ENCODE measurements at regions not wholly inside any gene's neighbourhood (a gene's known extent, or its start where the extent isn't known, plus 50 kb on each side); places are given as distances from the start of the nearest gene placed in this dataset.
A peak's percentile ranks its signal among the peaks of the same experiment; 100 is the strongest.

GRCh38 chr2:180677930-180678624, 302.3 kb upstream of the UBE2E3 start:
- H3K27me3 Mint-ChIP-seq (ENCODE audit: insufficient read depth, unreplicated experiment) = no peaks in the 10 kb centered on the region
- POLR2A ChIA-PET = interaction anchor here (1.0 to 2.4 kb wide), 9 partner anchors 10 to 311 kb away, joined by 3 to 18 read pairs (median 7); no protein-coding TSS in a partner anchor
- H3K4me1 Mint-ChIP-seq (ENCODE audit: insufficient read depth, unreplicated experiment) = peaks cover 29% of the 10 kb centered on the region
- no TSS peak for BruUV-seq (replicated peaks)
- H3K27ac Mint-ChIP-seq (ENCODE audit: low read depth, unreplicated experiment) = peak overlapping the region; percentile 93
- no peaks in the 10 kb centered on the region for H3K36me3 Mint-ChIP-seq (ENCODE audit: insufficient read depth, unreplicated experiment)
- intact Hi-C loops (cut with micrococcal nuclease) = no loop called here
- no peak overlapping the region for H3K4me3 Mint-ChIP-seq (ENCODE audit: unreplicated experiment)
- peak; percentile 46 for DNase-seq (ENCODE audit: unreplicated experiment)
- no peaks in the 10 kb centered on the region for H3K9me3 Mint-ChIP-seq (ENCODE audit: unreplicated experiment)
- CTCF ChIA-PET = interaction anchor here (0.6 to 2.9 kb wide), 5 partner anchors 15 to 302 kb away, joined by 3 to 13 read pairs (median 5); partner anchors contain the start of gene UBE2E3
- TF ChIP-seq CTCF (IDR thresholded peaks at IDR 0.05; ENCODE audit: unreplicated experiment) = no peak

GRCh38 chr2:180677200-180677599, 303.2 kb upstream of the UBE2E3 start:
- ChIA-PET POLR2A (interaction anchor here (1.0 to 2.8 kb wide), 11 partner anchors 8 to 312 kb away, joined by 3 to 18 read pairs (median 4); partner anchors contain the start of gene UBE2E3), CTCF (interaction anchor here (0.5 to 2.9 kb wide), 8 partner anchors 9 to 551 kb away, joined by 3 to 13 read pairs (median 3); partner anchors contain the start of gene UBE2E3)
- no peak overlapping the region for H3K4me3 Mint-ChIP-seq (ENCODE audit: unreplicated experiment)
- H3K9me3 Mint-ChIP-seq (ENCODE audit: unreplicated experiment) = no peaks in the 10 kb centered on the region
- DNase-seq (ENCODE audit: unreplicated experiment) = no peak
- H3K27ac Mint-ChIP-seq (ENCODE audit: low read depth, unreplicated experiment) = peak overlapping the region; percentile 93
- no peak for TF ChIP-seq CTCF (IDR thresholded peaks at IDR 0.05; ENCODE audit: unreplicated experiment)
- H3K27me3 Mint-ChIP-seq (ENCODE audit: insufficient read depth, unreplicated experiment) = no peaks in the 10 kb centered on the region
- no TSS peak for BruUV-seq (replicated peaks)
- H3K36me3 Mint-ChIP-seq (ENCODE audit: insufficient read depth, unreplicated experiment) = no peaks in the 10 kb centered on the region
- intact Hi-C loops (cut with micrococcal nuclease) = no loop called here
- H3K4me1 Mint-ChIP-seq (ENCODE audit: insufficient read depth, unreplicated experiment) = peaks cover 29% of the 10 kb centered on the region

- ChIA-PET CTCF (interaction anchor here (0.5 to 2.9 kb wide), 7 partner anchors 9 to 551 kb away, joined by 3 to 13 read pairs (median 3); partner anchors contain the start of gene UBE2E3), POLR2A (interaction anchor here (1.0 to 2.8 kb wide), 10 partner anchors 8 to 312 kb away, joined by 3 to 18 read pairs (median 4); partner anchors contain the start of gene UBE2E3)
- Mint-ChIP-seq H3K4me1 (ENCODE audit: insufficient read depth, unreplicated experiment) (peaks cover 29% of the 10 kb centered on the region), H3K4me3 (ENCODE audit: unreplicated experiment) (no peak overlapping the region), H3K27ac (ENCODE audit: low read depth, unreplicated experiment) (peak overlapping the region; percentile 93), H3K27me3 (ENCODE audit: insufficient read depth, unreplicated experiment) (no peaks in the 10 kb centered on the region), H3K36me3 (ENCODE audit: insufficient read depth, unreplicated experiment) (no peaks in the 10 kb centered on the region), H3K9me3 (ENCODE audit: unreplicated experiment) (no peaks in the 10 kb centered on the region)
- BruUV-seq (replicated peaks) = no TSS peak
- DNase-seq (ENCODE audit: unreplicated experiment) = no peak
- intact Hi-C loops (cut with micrococcal nuclease) = no loop called here
- TF ChIP-seq CTCF (IDR thresholded peaks at IDR 0.05; ENCODE audit: unreplicated experiment) = no peak
These were observed 303.8 kb upstream of the UBE2E3 start for GRCh38 chr2:180676520-180677025.

GRCh38 chr2:180675170-180675569, 305.2 kb upstream of the UBE2E3 start:
- H3K9me3 Mint-ChIP-seq (ENCODE audit: unreplicated experiment) = no peaks in the 10 kb centered on the region
- intact Hi-C loops (cut with micrococcal nuclease) = no loop called here
- peaks cover 28% of the 10 kb centered on the region for H3K4me1 Mint-ChIP-seq (ENCODE audit: insufficient read depth, unreplicated experiment)
- no peaks in the 10 kb centered on the region for H3K27me3 Mint-ChIP-seq (ENCODE audit: insufficient read depth, unreplicated experiment)
- POLR2A ChIA-PET = interaction anchor here (0.6 to 2.8 kb wide), 8 partner anchors 18 to 385 kb away, joined by 3 to 16 read pairs (median 4); partner anchors contain the start of gene UBE2E3
- no peak overlapping the region for H3K4me3 Mint-ChIP-seq (ENCODE audit: unreplicated experiment)
- H3K36me3 Mint-ChIP-seq (ENCODE audit: insufficient read depth, unreplicated experiment) = no peaks in the 10 kb centered on the region
- BruUV-seq (replicated peaks) = no TSS peak
- DNase-seq (ENCODE audit: unreplicated experiment) = peak; percentile 43
- peak overlapping the region; percentile 71 for H3K27ac Mint-ChIP-seq (ENCODE audit: low read depth, unreplicated experiment)
- CTCF ChIA-PET = interaction anchor here (0.5 kb wide), 1 partner anchor 1229 kb away, joined by 5 read pairs; no protein-coding TSS in a partner anchor
- no peak for TF ChIP-seq CTCF (IDR thresholded peaks at IDR 0.05; ENCODE audit: unreplicated experiment)
